ENCODE measurements at regions not wholly inside any gene's neighbourhood (a gene's known extent, or its start where the extent isn't known, plus 50 kb on each side); places are given as distances from the start of the nearest gene placed in this dataset.
"Not testable (repeated sequence)": the region's sequence is repeated elsewhere in the genome, so short reads cannot be mapped to it uniquely, and the experiment has no call there.

GRCh38 chr13:62367971-62368370 is 952.3 kb upstream of the PCDH20 start:
- not testable (repeated sequence) for DNase-seq

DNA sequence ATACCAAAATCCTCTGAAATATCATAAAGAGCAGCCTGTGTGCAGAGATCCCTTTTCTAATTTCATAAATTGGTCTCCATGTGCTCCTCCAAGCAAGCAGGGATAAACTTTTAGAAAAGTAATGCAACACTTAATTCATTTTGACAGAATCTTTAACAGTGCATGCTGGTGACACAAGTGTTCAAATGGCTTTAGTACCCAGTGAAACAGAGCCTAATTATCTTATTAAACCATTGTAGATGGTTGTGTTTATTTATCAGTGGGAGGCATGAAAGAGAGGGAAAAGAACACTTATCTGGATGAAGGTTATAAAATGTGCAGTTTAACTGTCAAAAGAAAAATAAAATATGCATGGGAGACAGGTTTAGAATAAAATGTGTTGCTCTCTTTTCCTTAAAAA is 945.0 kb upstream of the PCDH20 start:
- no peak for DNase-seq

- no peak for DNase-seq
These were observed 942.9 kb upstream of the PCDH20 start for GRCh38 chr13:62358646-62358932.

GRCh38 chr13:62357887-62358645 is 942.4 kb upstream of the PCDH20 start:
- DNase-seq: no peak

- no peak for DNase-seq
These were observed 941.3 kb upstream of the PCDH20 start for GRCh38 chr13:62356977-62357376.

GRCh38 chr13:62337109-62337880 is 921.6 kb upstream of the PCDH20 start:
- DNase-seq: no peak

GRCh38 chr13:62336507-62336906 is 920.9 kb upstream of the PCDH20 start:
- DNase-seq: no peak

GRCh38 chr13:62333466-62333865 is 917.8 kb upstream of the PCDH20 start:
- DNase-seq: no peak

GRCh38 chr13:62331384-62331783 is 915.7 kb upstream of the PCDH20 start:
- no peak for DNase-seq

GRCh38 chr13:62327367-62327766 is 911.7 kb upstream of the PCDH20 start:
- DNase-seq: no peak

GRCh38 chr13:62324842-62325241 is 909.2 kb upstream of the PCDH20 start:
- DNase-seq: no peak

DNA sequence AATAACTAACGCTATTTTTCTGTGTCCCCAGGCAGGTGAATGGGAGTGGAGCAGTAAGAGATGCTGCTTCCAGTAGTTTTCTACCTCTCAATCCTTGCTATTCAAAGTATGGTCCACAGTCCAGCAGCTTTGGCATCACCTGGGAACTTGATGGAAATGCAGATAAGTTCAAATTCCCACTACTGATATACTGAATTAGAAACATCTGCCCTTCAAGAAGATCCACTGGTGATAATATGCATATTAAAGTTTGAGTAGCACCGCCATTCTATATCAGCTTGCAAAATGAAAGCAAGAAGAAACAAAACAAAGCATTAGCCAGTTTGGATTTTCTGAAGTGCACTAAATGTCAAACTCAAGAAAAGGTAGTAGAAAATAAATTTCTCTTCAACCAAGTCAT is 906.2 kb upstream of the PCDH20 start:
- no peak for DNase-seq

GRCh38 chr13:62321139-62321538 is 905.5 kb upstream of the PCDH20 start:
- no peak for DNase-seq

- no peak for DNase-seq
These were observed 904.8 kb upstream of the PCDH20 start for GRCh38 chr13:62320129-62321108.

DNA sequence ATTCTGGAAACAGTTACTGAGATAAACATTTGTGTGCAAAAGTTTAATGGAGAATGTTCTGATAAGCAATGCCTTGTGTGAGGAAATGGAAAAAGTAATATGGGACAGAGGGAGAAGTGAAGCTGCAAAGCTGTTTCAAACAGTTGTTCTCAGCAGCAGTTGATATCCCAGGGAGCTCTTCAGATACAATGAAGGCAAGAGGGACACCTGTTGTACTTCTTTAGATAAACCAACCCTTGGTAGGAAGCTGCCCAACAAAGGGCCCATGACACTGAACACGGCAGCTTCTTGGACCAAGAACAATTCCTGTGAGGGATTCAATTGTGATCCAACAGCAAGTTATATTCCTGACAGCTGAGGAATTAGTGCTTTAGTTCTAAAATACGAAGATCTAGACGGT is 894.3 kb upstream of the PCDH20 start:
- DNase-seq: no peak

GRCh38 chr13:62305756-62306155 is 890.1 kb upstream of the PCDH20 start:
- DNase-seq: no peak

DNA sequence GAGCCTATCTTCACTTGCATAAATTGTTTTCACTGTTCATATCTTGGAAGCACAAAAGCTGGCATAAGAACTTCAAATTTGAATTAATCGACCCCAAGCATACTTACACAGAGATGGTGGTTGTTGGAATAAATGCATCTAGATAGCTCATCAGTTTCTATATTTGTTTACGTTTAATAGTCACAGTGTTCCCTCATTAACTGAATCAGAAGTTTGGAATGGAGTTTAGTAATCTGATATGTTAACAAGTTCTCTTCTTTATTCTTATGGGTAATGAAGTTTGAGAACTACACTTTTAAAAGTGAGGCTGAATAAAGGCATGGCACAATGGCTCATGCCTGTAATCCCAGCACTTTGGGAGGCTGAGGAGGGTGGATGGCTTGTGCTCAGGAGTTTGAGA is 886.7 kb upstream of the PCDH20 start:
- no peak for DNase-seq

GRCh38 chr13:62299988-62300387 is 884.3 kb upstream of the PCDH20 start:
- no peak for DNase-seq

GRCh38 chr13:62296812-62297211 is 881.2 kb upstream of the PCDH20 start:
- no peak for DNase-seq

GRCh38 chr13:62294244-62294643 is 878.6 kb upstream of the PCDH20 start:
- DNase-seq: no peak

DNA sequence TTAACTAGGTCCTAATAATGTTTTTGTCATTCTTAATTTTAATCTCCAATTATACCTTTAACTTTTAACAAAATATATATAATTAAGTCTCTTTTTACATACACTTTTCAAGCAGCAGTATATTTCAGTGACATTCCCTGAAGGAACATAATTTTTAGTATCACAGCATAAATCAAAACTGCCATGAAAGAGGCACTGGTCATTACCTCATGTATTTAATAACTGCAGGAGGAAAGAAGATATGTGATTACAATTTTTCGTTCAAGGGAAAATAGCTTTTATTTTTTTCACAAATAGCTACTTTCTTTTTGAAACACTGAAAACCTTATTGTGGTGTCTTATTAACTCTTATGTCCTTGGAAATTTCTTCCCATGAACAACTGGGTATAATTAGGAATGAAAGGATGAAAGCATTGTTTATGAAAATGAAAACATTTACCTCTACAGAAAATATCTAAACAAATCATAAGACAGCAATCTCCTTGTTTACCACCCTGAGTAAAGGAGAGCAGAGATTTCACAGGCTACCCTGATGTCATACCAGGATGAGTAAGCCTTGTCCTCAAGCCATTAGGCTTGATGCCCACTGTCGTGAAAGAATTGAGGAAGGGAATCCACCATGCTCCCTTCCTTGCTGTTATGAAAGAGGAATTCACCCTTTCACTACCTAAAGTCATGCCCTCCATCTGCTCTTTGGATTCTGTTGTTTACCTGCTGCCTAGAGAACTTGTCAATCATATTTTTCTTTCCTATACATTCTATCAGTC is 877.2 kb upstream of the PCDH20 start:
- no peak for DNase-seq

GRCh38 chr13:62290542-62290941 is 874.9 kb upstream of the PCDH20 start:
- DNase-seq: no peak

- DNase-seq: no peak
These were observed 872.1 kb upstream of the PCDH20 start for GRCh38 chr13:62287764-62288163.

Measured in 8988T (cell line).